Left ventricle myocardium inferior (tissue), 1 donor: ENCODE measurements at regions not wholly inside any gene's neighbourhood (a gene's known extent, or its start where the extent isn't known, plus 50 kb on each side); places are given as distances from the start of the nearest gene placed in this dataset.

ENCODE experiments used
- DNase-seq: peaks from one replicate; pipeline ENCODE4 v3.0.0-alpha.2; 2020
- H3K27ac ChIP-seq: fragments of 200-600 bp; replicated peaks from 2 replicates; pipeline ENCODE4 v1.8.0; 2021
- H3K27me3 ChIP-seq: fragments of 200-600 bp; 2 replicates; pipeline ENCODE4 v1.8.0; 2021; ENCODE audit warnings: low read depth
- H3K36me3 ChIP-seq: fragments of 200-600 bp; 2 replicates; pipeline ENCODE4 v1.8.0; 2021
- H3K4me1 ChIP-seq: fragments of 200-600 bp; 2 replicates; pipeline ENCODE4 v1.8.0; 2021
- H3K4me3 ChIP-seq: fragments of 200-600 bp; 2 replicates; pipeline ENCODE4 v1.8.0; 2021; ENCODE audit warnings: mild to moderate bottlenecking, moderate library complexity
- H3K9me3 ChIP-seq: fragments of 200-600 bp; replicated peaks from 2 replicates; pipeline ENCODE4 v1.8.0; 2021
- intact Hi-C: fragments of 100-400 bp; cut with micrococcal nuclease; formaldehyde crosslinking; loops from one replicate; pipeline ENCODE4 v1.11.0; 2022
- TF ChIP-seq, protein P1 (sequence below): fragments of 200-600 bp; IDR thresholded peaks from 2 replicates; pipeline ENCODE4 v1.8.0; 2021; ENCODE audit warnings: antibody characterized with exemption, mild to moderate bottlenecking, borderline replicate concordance
- donor health status: DM: no; HTN: yes; CAD: no; lungs with severe emphysema.

DNA sequence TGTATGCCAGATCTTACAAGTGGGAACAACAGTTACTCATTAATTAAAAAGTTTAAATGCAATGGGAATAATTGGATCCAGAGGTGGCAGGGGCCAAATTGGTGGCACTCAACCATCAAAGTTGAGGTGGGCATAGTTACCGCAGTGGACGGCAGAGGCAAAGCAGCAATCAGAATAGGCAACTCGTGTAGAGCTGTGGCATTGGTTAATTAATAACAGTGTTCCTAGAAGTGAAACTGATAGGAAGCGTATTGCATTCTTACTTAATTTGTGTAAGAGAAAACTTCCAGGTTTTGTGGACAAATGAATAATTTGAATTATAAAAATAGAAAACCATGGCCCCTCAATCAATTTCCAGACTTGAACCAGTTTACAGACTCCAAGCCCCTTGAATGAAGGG, 1068.2 kb upstream of the ACVR2A start:
- Histone ChIP-seq H3K36me3 (no peaks in the 10 kb centered on the region), H3K27ac (no peak overlapping the region), H3K4me1 (no peaks in the 10 kb centered on the region), H3K4me3 (no peak overlapping the region), H3K27me3 (no peaks in the 10 kb centered on the region), H3K9me3 (no peaks in the 10 kb centered on the region)
- TF ChIP-seq, protein P1, sequence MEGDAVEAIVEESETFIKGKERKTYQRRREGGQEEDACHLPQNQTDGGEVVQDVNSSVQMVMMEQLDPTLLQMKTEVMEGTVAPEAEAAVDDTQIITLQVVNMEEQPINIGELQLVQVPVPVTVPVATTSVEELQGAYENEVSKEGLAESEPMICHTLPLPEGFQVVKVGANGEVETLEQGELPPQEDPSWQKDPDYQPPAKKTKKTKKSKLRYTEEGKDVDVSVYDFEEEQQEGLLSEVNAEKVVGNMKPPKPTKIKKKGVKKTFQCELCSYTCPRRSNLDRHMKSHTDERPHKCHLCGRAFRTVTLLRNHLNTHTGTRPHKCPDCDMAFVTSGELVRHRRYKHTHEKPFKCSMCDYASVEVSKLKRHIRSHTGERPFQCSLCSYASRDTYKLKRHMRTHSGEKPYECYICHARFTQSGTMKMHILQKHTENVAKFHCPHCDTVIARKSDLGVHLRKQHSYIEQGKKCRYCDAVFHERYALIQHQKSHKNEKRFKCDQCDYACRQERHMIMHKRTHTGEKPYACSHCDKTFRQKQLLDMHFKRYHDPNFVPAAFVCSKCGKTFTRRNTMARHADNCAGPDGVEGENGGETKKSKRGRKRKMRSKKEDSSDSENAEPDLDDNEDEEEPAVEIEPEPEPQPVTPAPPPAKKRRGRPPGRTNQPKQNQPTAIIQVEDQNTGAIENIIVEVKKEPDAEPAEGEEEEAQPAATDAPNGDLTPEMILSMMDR, result no peak
- intact Hi-C loops, result no loop called here
- DNase-seq, result no peak

DNA sequence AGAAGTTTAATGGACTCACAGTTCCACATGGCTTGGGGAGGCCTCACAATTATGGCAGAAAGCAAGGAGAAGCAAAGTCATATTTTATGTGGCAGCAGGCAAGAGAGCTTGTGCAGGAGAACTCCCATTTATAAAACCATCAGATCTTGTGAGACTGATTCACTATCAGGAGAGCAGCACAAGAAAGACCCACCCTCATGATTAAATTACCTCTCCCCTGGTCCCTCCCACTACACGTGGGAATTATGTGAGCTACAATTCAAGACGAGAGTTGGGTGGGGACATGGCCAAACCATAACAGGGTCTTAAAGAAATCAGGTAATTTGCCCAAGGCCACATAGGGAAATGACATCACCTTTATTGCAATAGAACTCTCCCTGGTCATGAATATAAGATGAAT, 1073.3 kb upstream of the ACVR2A start:
- TF ChIP-seq, protein P1, result no peak
- H3K4me1 ChIP-seq, result no peaks in the 10 kb centered on the region
- H3K4me3 ChIP-seq, result no peak overlapping the region
- H3K27ac ChIP-seq, result no peak overlapping the region
- DNase-seq, result no peak
- H3K36me3 ChIP-seq, result no peaks in the 10 kb centered on the region
- no peaks in the 10 kb centered on the region for H3K9me3 ChIP-seq
- intact Hi-C loops, result no loop called here
- no peaks in the 10 kb centered on the region for H3K27me3 ChIP-seq

- H3K27me3 ChIP-seq, result no peaks in the 10 kb centered on the region
- intact Hi-C loops, result no loop called here
- no peak for DNase-seq
- H3K4me1 ChIP-seq, result no peaks in the 10 kb centered on the region
- TF ChIP-seq, protein P1, result no peak
- H3K4me3 ChIP-seq, result no peak overlapping the region
- no peak overlapping the region for H3K27ac ChIP-seq
- H3K36me3 ChIP-seq, result no peaks in the 10 kb centered on the region
- H3K9me3 ChIP-seq, result peaks cover 9% of the 10 kb centered on the region
These were observed 1080.5 kb upstream of the ACVR2A start for GRCh38 chr2:146764301-146764700.

DNA sequence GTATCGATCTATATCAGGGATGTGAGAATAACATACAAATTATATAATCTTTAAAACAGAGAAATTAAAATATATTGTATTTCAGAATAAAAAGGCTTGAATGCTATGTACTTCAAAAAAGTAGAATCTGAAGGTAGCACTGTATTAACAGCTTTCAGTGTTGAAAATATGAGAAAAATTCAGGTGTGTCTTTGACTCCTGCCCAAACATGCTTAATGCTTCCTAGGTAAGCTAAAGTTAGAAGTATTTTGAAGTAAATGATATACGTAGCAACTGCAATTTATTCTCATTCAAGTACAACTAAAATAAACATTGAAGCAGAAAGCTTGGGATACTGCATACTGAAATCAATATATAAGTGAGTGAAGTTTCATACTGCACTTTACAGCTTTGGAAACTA, 1082.0 kb upstream of the ACVR2A start:
- TF ChIP-seq, protein P1, result no peak
- intact Hi-C loops, result no loop called here
- Histone ChIP-seq H3K27me3 (no peaks in the 10 kb centered on the region), H3K27ac (no peak overlapping the region), H3K36me3 (no peaks in the 10 kb centered on the region), H3K4me1 (no peaks in the 10 kb centered on the region), H3K9me3 (peaks cover 9% of the 10 kb centered on the region), H3K4me3 (no peak overlapping the region)
- DNase-seq, result no peak

DNA sequence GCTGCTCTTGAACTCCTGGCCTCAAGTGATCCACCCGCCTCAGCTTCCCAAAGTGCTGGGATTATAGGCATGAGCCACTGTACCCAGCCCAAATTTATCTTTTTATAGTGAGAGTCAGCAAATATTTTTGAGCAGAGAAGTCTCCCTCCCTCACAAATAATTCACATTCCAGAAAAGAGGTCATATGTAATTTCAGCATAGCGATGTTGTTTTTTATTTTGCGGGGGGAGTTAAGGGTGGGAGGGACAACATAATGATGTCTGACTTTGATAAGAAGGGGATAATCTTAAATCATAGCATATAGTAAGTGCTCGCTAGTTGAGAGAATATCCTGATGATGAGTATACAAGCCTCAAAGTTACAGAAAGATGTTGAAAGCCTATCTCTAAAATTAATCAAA, 1090.2 kb upstream of the ACVR2A start:
- H3K4me3 ChIP-seq, result no peak overlapping the region
- no peaks in the 10 kb centered on the region for H3K9me3 ChIP-seq
- no peaks in the 10 kb centered on the region for H3K4me1 ChIP-seq
- DNase-seq, result no peak
- H3K27me3 ChIP-seq, result no peaks in the 10 kb centered on the region
- no peaks in the 10 kb centered on the region for H3K36me3 ChIP-seq
- intact Hi-C loops, result no loop called here
- TF ChIP-seq, protein P1, result no peak
- no peak overlapping the region for H3K27ac ChIP-seq

- TF ChIP-seq, protein P1, result no peak
- Histone ChIP-seq H3K36me3 (no peaks in the 10 kb centered on the region), H3K4me1 (no peaks in the 10 kb centered on the region), H3K27me3 (no peaks in the 10 kb centered on the region), H3K4me3 (no peak overlapping the region), H3K9me3 (no peaks in the 10 kb centered on the region), H3K27ac (no peak overlapping the region)
- intact Hi-C loops, result no loop called here
- no peak for DNase-seq
These were observed 1096.8 kb upstream of the ACVR2A start for GRCh38 chr2:146748046-146748445.
